ENCODE measurements at regions not wholly inside any gene's neighbourhood (a gene's known extent, or its start where the extent isn't known, plus 50 kb on each side); places are given as distances from the start of the nearest gene placed in this dataset.

- TF ChIP-seq POLR2AphosphoS5 (IDR thresholded peaks at IDR 0.05; ENCODE audit: low read depth, low read length) (no peak), TAF1 (IDR thresholded peaks at IDR 0.05; ENCODE audit: borderline replicate concordance, insufficient read depth, low read length) (no peak), REST (IDR thresholded peaks at IDR 0.05; ENCODE audit: insufficient read depth in 1 of 2, low read depth in 2 of 2, low read length in 2 of 2) (no peak), FOXP2 (optimal IDR thresholded peaks at IDR 0.05; ENCODE audit: borderline replicate concordance, extremely low read depth, extremely low read length, insufficient read depth) (no peak)
Measured at GRCh38 chr3:177443469-177443868, 246.2 kb upstream of the TBL1XR1 start.
